Type B pancreatic cell (in vitro differentiated cells): ENCODE measurements at regions not wholly inside any gene's neighbourhood (a gene's known extent, or its start where the extent isn't known, plus 50 kb on each side); places are given as distances from the start of the nearest gene placed in this dataset.

Source experiments
- DNase-seq: peaks from one replicate; pipeline ENCODE4 v3.0.0; 2021; ENCODE audit warnings: mixed read lengths; ENCODE audit not compliant: unreplicated experiment; ENCODE audit errors: extremely low spot score
- H3K27ac Mint-ChIP-seq: 2 replicates; pipeline ENCODE4 v1.8.0; 2021; ENCODE audit warnings: mild to moderate bottlenecking, mixed read lengths
- H3K27me3 Mint-ChIP-seq: 2 replicates; pipeline ENCODE4 v1.8.0; 2021; ENCODE audit warnings: mixed read lengths
- H3K36me3 Mint-ChIP-seq: 2 replicates; pipeline ENCODE4 v1.8.0; 2021; ENCODE audit warnings: mixed read lengths
- H3K4me1 Mint-ChIP-seq: one replicate; pipeline ENCODE4 v1.8.0; 2021; ENCODE audit warnings: mixed read lengths; ENCODE audit not compliant: unreplicated experiment
- H3K4me3 Mint-ChIP-seq: 2 replicates; pipeline ENCODE4 v1.8.0; 2021; ENCODE audit warnings: mild to moderate bottlenecking, mixed read lengths
- H3K9me3 Mint-ChIP-seq: 2 replicates; pipeline ENCODE4 v1.8.0; 2021; ENCODE audit warnings: mixed read lengths
- TF ChIP-seq, protein P1 (sequence below): fragments of 200-600 bp; sonication (generic); conservative IDR thresholded peaks from 2 replicates; pipeline ENCODE4 v1.5.0; 2021; ENCODE audit warnings: antibody characterized with exemption, mild to moderate bottlenecking

DNA sequence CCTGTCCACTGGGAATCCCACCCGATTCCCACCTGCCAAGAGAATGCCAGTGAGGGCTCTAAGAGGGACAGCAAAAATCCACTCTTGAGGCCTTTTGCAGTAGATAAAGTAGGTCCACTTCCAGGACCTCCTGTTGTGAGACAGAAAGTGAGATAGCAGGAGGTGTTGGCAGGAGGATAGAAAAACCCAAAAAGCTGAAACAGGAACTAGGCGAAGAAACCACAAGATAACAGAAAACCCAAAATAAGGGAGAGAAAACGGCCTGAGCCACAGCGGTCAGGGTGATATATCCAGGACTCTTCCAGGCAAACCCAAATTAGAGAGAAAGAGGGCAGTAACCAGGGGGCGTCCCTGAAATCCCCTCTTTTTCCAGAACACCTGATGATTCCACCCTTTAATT, 79.7 kb upstream of the LINC01488 start:
- Mint-ChIP-seq H3K4me3 (no peak overlapping the region), H3K36me3 (no peaks in the 10 kb centered on the region), H3K27me3 (no peaks in the 10 kb centered on the region), H3K27ac (no peak overlapping the region), H3K9me3 (peaks cover 8% of the 10 kb centered on the region), H3K4me1 (peaks cover 11% of the 10 kb centered on the region)
- TF ChIP-seq, protein P1, sequence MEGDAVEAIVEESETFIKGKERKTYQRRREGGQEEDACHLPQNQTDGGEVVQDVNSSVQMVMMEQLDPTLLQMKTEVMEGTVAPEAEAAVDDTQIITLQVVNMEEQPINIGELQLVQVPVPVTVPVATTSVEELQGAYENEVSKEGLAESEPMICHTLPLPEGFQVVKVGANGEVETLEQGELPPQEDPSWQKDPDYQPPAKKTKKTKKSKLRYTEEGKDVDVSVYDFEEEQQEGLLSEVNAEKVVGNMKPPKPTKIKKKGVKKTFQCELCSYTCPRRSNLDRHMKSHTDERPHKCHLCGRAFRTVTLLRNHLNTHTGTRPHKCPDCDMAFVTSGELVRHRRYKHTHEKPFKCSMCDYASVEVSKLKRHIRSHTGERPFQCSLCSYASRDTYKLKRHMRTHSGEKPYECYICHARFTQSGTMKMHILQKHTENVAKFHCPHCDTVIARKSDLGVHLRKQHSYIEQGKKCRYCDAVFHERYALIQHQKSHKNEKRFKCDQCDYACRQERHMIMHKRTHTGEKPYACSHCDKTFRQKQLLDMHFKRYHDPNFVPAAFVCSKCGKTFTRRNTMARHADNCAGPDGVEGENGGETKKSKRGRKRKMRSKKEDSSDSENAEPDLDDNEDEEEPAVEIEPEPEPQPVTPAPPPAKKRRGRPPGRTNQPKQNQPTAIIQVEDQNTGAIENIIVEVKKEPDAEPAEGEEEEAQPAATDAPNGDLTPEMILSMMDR: no peak
- no peak for DNase-seq

- Mint-ChIP-seq H3K27ac (no peak overlapping the region), H3K4me1 (peaks cover 11% of the 10 kb centered on the region)
Measured at GRCh38 chr11:69402251-69402887, 79.1 kb upstream of the LINC01488 start.

DNA sequence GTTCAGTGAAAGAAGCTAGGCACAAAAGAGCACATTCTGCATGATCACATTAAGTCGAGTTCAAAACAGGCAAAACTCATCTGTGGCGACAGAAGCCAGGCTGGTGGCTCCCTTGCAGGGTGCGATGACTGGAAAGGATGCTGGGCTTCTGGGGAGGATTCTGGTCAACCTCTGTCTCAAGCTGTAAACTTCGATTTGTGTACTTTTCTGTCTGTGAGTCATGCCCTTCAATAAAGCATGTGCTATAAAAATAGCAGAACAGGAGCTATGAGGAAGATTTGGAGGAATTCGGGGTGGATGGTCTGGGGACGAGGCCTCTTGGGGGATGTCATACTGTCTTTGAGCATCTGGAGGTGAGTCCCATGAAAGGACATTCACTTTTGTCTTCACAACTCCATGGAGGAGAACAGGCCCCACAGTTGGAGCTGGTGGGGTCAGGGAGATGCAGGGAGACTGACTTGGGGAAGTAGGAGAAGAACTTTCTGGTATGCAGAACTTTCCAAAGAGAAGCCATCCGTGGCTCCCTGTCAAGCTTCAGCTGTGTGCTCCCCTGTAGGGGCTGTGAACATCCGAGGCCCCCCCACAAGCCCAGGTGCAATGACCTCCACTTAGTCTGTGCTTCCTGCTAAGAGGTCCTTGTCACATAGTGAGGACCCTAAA, 77.8 kb upstream of the LINC01488 start:
- H3K27ac Mint-ChIP-seq: no peak overlapping the region
- TF ChIP-seq, protein P1: no peak

More at GRCh38 chr11:69402251-69402887, 79.1 kb upstream of the LINC01488 start:
- Mint-ChIP-seq H3K27me3 (no peaks in the 10 kb centered on the region), H3K36me3 (no peaks in the 10 kb centered on the region), H3K4me3 (no peak overlapping the region), H3K9me3 (peaks cover 8% of the 10 kb centered on the region)
- TF ChIP-seq, protein P1: no peak
- DNase-seq: no peak

DNA sequence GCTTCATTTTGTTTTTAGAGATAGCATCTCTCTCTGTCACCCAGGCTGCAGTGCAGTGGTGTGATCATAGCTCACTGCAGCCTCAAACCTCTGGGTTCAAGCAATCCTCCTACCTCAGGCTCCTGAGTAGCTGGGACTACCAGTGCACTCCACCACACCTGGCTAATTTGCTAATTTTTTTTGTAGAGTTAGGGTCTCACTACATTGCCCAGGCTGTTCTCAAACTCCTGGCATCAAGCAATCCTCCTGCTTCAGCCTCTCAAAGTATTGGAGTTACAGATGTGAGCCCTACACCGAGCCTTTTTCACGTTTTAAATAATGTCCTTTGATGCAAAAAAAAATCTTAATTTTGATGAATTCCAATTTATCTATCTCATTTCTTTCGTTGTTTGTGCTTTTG, 75.4 kb upstream of the LINC01488 start:
- no peaks in the 10 kb centered on the region for H3K4me1 Mint-ChIP-seq
- no peaks in the 10 kb centered on the region for H3K27me3 Mint-ChIP-seq
- H3K36me3 Mint-ChIP-seq: no peaks in the 10 kb centered on the region
- H3K4me3 Mint-ChIP-seq: no peak overlapping the region
- peaks cover 8% of the 10 kb centered on the region for H3K9me3 Mint-ChIP-seq
- H3K27ac Mint-ChIP-seq: no peak overlapping the region
- DNase-seq: no peak
- TF ChIP-seq, protein P1: no peak

More for the DNA sequence above, 77.8 kb upstream of the LINC01488 start:
- no peak overlapping the region for H3K4me3 Mint-ChIP-seq
- H3K27me3 Mint-ChIP-seq: no peaks in the 10 kb centered on the region
- peaks cover 8% of the 10 kb centered on the region for H3K9me3 Mint-ChIP-seq
- peaks cover 11% of the 10 kb centered on the region for H3K4me1 Mint-ChIP-seq
- no peaks in the 10 kb centered on the region for H3K36me3 Mint-ChIP-seq
- DNase-seq: no peak

GRCh38 chr11:69409812-69410645, 71.4 kb upstream of the LINC01488 start:
- Mint-ChIP-seq H3K27me3 (no peaks in the 10 kb centered on the region), H3K9me3 (peaks cover 4% of the 10 kb centered on the region), H3K4me3 (no peak overlapping the region), H3K4me1 (peaks cover 6% of the 10 kb centered on the region), H3K27ac (no peak overlapping the region), H3K36me3 (no peaks in the 10 kb centered on the region)
- no peak for DNase-seq
- TF ChIP-seq, protein P1: no peak
